Right lung (tissue), 2 donors: ENCODE measurements at regions not wholly inside any gene's neighbourhood (a gene's known extent, or its start where the extent isn't known, plus 50 kb on each side); places are given as distances from the start of the nearest gene placed in this dataset.

Experiments used
- DNase-seq, 2 donors: peaks; one replicate each; pipeline ENCODE4 v3.0.0-alpha.2; 2013

GRCh38 chr1:239732770-239733169, 346.4 kb downstream of the CHRM3 start:
- no peak for DNase-seq

- DNase-seq, result no peak
These were observed 347.6 kb downstream of the CHRM3 start for GRCh38 chr1:239733995-239734394.

DNA sequence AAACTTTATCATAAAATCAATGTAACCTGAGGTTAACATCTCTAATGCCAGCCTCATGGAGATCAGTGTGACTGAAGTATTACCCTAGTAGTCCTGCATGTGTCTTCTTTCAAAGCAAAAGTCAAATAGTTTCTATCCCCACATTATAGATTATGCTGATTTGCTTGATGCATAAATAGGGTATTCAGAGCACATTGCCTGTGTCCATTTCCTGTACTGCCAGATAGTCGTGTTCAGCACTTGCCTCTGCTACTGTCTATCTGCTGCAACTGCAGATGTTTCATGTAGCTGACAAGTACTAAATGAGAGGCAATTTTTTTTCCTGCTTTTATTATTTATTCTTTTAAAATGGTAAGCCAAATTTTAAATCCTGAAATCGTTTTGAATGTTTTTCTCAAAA, 348.7 kb downstream of the CHRM3 start:
- DNase-seq, result peak; percentile 70 to 75

GRCh38 chr1:239736479-239736878, 350.1 kb downstream of the CHRM3 start:
- no peak for DNase-seq

GRCh38 chr1:239739375-239739774, 352.3 kb upstream of the FMN2 start:
- no peak for DNase-seq

DNA sequence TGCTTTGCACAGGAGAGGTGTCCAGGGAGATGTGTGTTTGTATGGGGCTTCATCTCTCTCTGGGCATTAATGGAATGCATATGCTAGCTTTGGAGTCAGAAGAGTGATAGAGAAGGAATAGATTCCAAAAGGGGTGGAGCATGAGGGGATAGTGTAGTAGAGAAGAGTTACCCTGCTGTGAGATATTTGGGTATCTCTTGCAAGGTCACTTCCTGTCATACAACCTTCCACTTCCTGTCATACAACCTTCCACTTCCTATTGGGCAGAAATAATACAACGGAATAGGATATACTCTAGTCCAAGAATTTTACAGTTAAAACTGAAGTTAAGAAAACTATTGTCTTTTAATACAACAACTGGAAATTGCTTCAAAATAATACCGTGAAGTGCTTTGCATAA, 351.8 kb upstream of the FMN2 start:
- no peak for DNase-seq

DNA sequence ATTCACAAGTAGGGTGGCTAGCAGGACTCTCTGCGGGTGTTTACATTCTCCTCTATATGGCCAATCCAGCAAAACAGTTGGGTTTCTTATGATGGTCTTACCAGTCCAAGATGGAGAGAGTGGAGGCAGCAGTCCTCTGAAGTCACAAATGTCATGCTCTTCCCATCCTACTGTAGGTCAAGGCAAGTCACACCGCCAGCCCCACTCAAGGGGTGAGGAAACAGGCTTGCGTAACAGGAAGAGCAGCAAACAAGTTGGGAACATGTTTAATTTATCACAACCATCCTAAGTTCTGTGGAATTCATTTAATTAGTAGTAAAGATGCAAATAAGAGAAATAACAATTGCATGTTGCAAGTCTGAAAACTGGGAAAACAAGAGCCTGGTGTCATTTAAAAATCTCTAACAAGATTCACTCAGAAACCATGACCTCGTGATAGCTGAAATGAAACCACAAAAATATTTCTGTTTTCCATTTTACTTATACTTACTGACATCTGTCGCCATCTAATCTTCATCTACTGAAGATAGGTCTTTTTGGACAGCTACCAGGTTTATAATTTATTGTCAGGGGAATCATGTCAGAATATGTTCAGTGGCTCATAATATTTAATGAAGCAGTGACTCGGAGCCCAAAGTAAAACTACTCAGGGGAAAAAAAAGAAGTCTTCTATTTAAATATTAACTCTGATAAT, 349.1 kb upstream of the FMN2 start:
- no peak for DNase-seq

GRCh38 chr1:239744851-239745250, 346.8 kb upstream of the FMN2 start:
- no peak for DNase-seq

DNA sequence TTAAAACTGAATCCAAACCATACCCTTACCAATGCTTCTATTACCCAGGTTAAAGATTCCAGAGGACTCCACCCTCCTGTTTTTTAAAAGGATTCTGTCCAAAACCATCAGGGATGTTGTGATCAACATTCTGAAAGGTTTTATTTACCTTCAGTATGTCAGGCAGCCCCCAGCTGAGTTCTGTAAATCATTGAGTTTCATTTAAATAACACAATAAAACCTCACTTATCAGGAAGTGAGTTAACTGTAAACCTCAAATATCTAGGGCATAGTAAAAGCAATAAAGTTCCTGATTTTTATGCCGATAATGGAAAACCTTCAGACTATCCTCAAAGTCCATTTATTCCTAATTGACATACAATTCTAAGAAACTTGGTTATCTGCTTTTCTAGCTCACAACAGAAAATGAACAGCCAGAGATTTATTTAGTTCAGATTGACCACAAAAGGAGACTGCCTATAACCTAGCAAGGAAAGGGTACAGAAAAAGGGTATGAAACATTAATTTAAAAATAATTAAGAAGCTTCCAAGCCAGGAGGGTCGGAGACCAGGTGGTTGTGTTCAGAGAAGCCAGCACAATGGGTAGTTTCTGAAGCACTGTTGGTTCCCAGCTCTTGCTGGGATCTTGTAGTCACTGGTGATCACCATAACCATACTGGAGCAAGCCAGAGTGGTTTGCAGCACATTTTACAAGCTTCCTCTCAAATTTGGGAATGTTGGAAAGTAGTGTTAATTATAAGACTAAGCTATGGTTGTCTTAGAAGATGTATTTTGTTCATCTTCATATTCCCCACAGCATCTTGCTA, 336.4 kb upstream of the FMN2 start:
- no peak for DNase-seq

- no peak for DNase-seq
These were observed 334.0 kb upstream of the FMN2 start for GRCh38 chr1:239757716-239758115.

DNA sequence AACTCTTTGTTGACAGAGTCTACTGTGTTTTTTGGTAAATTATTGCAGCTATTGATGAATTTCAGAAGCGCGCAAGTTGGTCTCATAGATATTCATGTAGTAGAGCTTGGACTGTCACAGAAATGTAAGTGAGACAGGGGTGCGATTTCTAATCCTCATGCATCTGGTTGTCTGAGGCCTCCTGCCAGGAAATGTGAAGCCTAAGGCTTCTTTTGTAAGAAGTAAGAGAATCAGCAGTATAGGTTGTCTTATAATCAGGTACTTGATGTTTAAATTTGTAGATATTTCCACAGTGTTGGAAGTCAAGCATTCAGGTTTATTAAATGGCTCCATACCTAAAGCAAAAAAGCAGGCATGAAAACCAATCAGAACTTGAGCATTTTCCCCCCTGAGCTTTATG, 332.9 kb upstream of the FMN2 start:
- DNase-seq, result no peak

DNA sequence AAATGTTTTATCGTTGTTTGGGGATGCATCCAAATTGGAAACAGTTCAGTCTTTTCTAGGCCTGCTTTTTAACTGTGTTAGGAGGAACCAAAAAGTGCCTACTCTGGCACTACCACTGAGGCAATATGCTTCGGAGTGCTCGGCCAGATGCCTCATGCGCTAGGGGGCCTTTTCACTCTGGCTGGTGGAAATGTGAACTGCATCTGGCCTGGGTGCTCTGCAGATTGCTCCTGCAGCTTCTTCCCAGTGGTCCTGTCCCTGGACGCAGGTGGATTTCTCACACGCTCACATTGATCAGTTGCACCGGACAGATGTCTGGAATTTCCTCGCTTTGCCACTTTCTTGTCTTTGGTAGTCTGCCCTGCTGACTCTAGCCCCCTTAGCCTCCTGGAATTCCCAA, 330.2 kb upstream of the FMN2 start:
- DNase-seq, result no peak

GRCh38 chr1:239763850-239764249, 327.8 kb upstream of the FMN2 start:
- no peak for DNase-seq

DNA sequence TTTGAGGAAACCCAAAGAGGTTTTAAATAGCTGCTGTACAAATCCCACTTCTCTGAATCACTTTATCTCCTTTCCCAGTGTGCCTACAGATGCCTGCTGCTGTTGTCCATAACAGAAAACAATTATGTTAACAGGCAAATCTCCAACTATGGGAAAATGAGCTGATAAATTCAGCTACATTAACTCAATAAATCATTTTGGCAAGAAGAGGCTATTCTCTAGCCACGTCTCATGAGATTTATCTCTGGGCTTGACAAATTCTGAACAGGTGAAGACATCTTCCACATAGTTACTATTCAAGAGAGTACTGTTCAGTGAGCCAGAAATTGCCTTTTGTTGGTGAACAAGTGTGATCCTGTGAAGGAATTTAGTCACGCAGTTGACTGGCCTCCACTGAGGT, 327.1 kb upstream of the FMN2 start:
- DNase-seq, result no peak

DNA sequence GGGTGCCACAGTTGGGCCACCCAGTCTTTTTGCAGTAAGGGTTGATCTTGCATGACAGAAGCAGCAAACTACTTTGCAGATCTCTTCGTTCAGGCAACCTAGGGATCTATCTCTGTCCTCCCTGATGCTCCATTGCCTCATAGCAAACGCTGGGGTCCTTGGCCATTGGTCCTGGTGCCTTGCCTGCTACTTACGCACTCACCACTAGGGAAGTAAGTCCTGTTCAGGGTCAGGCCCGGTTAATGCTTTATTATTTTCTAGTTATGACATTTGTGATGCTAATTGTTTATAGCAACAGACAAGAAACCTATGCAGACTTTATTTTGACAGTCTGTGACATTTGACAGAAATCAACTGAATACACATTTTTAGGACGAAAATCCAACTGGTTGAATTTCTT, 326.5 kb upstream of the FMN2 start:
- DNase-seq, result no peak

GRCh38 chr1:239771550-239771949, 320.1 kb upstream of the FMN2 start:
- no peak for DNase-seq

DNA sequence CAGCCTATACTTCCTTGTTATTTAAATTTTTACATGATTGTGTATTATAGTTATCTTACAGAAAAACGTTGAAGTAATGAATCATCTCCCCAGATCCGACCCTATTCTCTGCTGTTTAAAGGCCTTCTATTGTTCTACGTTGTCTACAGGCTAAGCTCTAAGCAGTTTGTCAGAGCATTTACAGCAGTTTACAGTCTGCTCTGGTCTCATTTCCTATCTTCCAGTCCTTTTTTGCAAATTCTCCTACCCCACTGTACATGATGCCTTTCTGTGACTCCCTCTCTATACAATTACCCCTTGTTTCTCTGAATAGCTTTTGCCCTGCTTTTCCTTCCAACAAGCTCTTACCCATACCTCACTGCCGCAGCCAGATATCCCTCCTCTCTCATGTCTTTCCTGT, 319.2 kb upstream of the FMN2 start:
- no peak for DNase-seq

GRCh38 chr1:239775466-239775865, 316.2 kb upstream of the FMN2 start:
- DNase-seq, result no peak

DNA sequence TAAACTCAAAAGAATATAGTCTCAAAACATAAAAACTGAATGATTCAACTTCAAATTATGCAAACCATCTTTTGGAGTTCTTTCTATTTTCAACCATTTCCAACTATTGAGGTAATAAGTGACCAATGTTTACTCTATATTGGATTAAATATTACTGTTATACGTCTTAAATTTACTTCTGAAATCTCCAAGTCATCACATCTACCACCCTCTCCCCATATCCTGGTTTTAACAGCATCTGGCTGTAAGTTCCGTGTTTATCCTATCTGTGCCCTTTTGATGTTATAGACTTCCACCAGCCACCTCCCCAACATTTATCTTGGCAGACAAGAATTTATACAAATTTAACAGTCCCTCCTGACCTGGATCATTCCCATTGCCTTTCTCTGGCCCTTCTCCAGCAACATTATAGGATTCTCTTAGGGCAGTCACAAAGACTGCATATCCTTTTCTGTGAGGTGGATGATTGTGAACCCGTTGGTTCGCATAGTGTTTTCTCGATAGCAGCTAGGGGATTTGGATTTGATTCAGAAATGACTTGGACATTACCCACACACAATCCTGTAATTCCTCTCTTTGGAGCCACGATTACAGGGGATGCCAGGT, 313.4 kb upstream of the FMN2 start:
- no peak for DNase-seq

- DNase-seq, result no peak
These were observed 311.7 kb upstream of the FMN2 start for GRCh38 chr1:239779962-239780361.

DNA sequence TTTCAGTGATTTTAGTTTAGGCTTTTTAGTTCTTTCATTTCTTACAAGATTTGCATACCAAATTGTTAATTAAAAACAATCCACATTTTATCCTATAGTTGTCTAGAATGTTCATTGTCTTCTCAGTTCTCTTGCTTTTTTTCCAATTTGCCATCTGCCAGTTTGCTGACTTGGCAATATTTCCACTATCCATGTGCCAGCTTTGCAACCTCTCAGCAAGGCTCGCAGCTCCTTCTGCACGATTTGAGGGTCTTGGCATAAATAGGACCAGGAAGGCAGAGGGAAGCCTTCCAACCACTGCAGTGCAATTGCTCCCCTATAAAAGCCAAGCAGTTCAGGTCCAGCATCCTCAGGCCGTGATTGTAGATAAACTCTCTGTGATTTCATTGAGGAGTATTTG, 306.8 kb upstream of the FMN2 start:
- DNase-seq, result no peak

GRCh38 chr1:239785576-239785975, 306.1 kb upstream of the FMN2 start:
- no peak for DNase-seq

- DNase-seq, result no peak
These were observed 305.2 kb upstream of the FMN2 start for GRCh38 chr1:239786464-239786863.
